Astrocyte (in vitro differentiated cells and primary cell): ENCODE measurements at regions not wholly inside any gene's neighbourhood (a gene's known extent, or its start where the extent isn't known, plus 50 kb on each side); places are given as distances from the start of the nearest gene placed in this dataset.

Source experiments
- DNase-seq: peaks from one replicate; pipeline ENCODE4 v3.0.0-alpha.2; 2010; ENCODE audit warnings: low read depth
- FAIRE-seq: peaks from 2 replicates; lab custom pipeline; 2011; peaks lifted over from hg19 to GRCh38; lab: Jason Lieb, UNC
- H2AFZ ChIP-seq: 2 replicates; pipeline ENCODE4 v1.6.0; 2012; ENCODE audit warnings: low read depth, low read length, inconsistent platforms
- H3K27ac ChIP-seq: 2 replicates; pipeline ENCODE4 v1.5.1; 2011; ENCODE audit warnings: low read depth, low read length, inconsistent platforms
- H3K27me3 ChIP-seq: 2 replicates; pipeline ENCODE4 v1.6.0; 2011; ENCODE audit warnings: low read length, inconsistent platforms; ENCODE audit not compliant: insufficient read depth
- H3K36me3 ChIP-seq: 2 replicates; pipeline ENCODE4 v1.5.1; 2011; ENCODE audit warnings: low read length, inconsistent platforms; ENCODE audit not compliant: insufficient read depth
- H3K4me1 ChIP-seq: 2 replicates; pipeline ENCODE4 v1.5.1; 2011; ENCODE audit warnings: low read length, inconsistent platforms; ENCODE audit not compliant: insufficient read depth
- H3K4me2 ChIP-seq: 2 replicates; pipeline ENCODE4 v1.6.0; 2012; ENCODE audit warnings: low read length, inconsistent platforms
- H3K4me3 ChIP-seq: 2 replicates; pipeline ENCODE4 v1.5.1; 2011; ENCODE audit warnings: low read depth, mild to moderate bottlenecking, low read length, inconsistent platforms; ENCODE audit not compliant: insufficient read depth
- H3K79me2 ChIP-seq: 2 replicates; pipeline ENCODE4 v1.6.0; 2012; ENCODE audit warnings: mild to moderate bottlenecking, low read length, inconsistent platforms; ENCODE audit not compliant: insufficient read depth
- H3K9ac ChIP-seq: 2 replicates; pipeline ENCODE4 v1.6.0; 2012; ENCODE audit warnings: mild to moderate bottlenecking, low read length, inconsistent platforms
- H3K9me3 ChIP-seq: 2 replicates; pipeline ENCODE4 v1.5.1; 2012; ENCODE audit warnings: low read depth, mild to moderate bottlenecking, low read length, inconsistent platforms; ENCODE audit not compliant: insufficient read depth
- H4K20me1 ChIP-seq: 2 replicates; pipeline ENCODE4 v1.6.0; 2012; ENCODE audit warnings: low read length, inconsistent platforms; ENCODE audit not compliant: insufficient read depth
- H3K27ac Mint-ChIP-seq: one replicate; pipeline ENCODE4 v1.8.0; 2021; ENCODE audit warnings: mild to moderate bottlenecking, mixed read lengths; ENCODE audit not compliant: unreplicated experiment
- H3K27me3 Mint-ChIP-seq: one replicate; pipeline ENCODE4 v1.8.0; 2021; ENCODE audit warnings: low read depth, mixed read lengths; ENCODE audit not compliant: unreplicated experiment
- H3K36me3 Mint-ChIP-seq: one replicate; pipeline ENCODE4 v1.8.0; 2021; ENCODE audit warnings: low read depth, mixed read lengths; ENCODE audit not compliant: unreplicated experiment
- H3K4me1 Mint-ChIP-seq: one replicate; pipeline ENCODE4 v1.8.0; 2021; ENCODE audit warnings: low read depth, mixed read lengths; ENCODE audit not compliant: unreplicated experiment
- H3K4me3 Mint-ChIP-seq: one replicate; pipeline ENCODE4 v1.8.0; 2021; ENCODE audit warnings: mild to moderate bottlenecking, moderate library complexity, mixed read lengths; ENCODE audit not compliant: unreplicated experiment
- H3K9me3 Mint-ChIP-seq: one replicate; pipeline ENCODE4 v1.8.0; 2021; ENCODE audit warnings: mild to moderate bottlenecking, mixed read lengths; ENCODE audit not compliant: unreplicated experiment
- CTCF ChIP-seq: IDR thresholded peaks from 2 replicates; pipeline ENCODE4 v1.5.1; 2011; ENCODE audit warnings: low read depth, mild to moderate bottlenecking, inconsistent platforms, low read length, moderate library complexity; ENCODE audit not compliant: insufficient read depth
- EZH2 ChIP-seq: IDR thresholded peaks from 2 replicates; pipeline ENCODE4 v1.6.1; 2012; ENCODE audit warnings: mild to moderate bottlenecking, low read length, inconsistent platforms; ENCODE audit not compliant: insufficient read depth

- Mint-ChIP-seq H3K4me1 (peaks cover 2% of the 10 kb centered on the region), H3K9me3 (no peaks in the 10 kb centered on the region), H3K27ac (no peak overlapping the region), H3K4me3 (no peak overlapping the region), H3K36me3 (no peaks in the 10 kb centered on the region), H3K27me3 (peaks cover 5% of the 10 kb centered on the region)
- Histone ChIP-seq H3K4me2 (no peak overlapping the region), H3K79me2 (no peaks in the 10 kb centered on the region), H3K4me1 (no peaks in the 10 kb centered on the region), H3K36me3 (no peaks in the 10 kb centered on the region), H4K20me1 (no peaks in the 10 kb centered on the region), H3K27ac (no peak overlapping the region), H3K27me3 (no peaks in the 10 kb centered on the region), H2AFZ (no peak overlapping the region), H3K9me3 (no peaks in the 10 kb centered on the region), H3K4me3 (no peak overlapping the region), H3K9ac (no peak overlapping the region)
- TF ChIP-seq EZH2, result no peak
- no peak for TF ChIP-seq CTCF
- no peak for DNase-seq
- no peak for FAIRE-seq
Observed at GRCh38 chr2:7988440-7988839, 693.4 kb upstream of the ID2 start.

GRCh38 chr2:7989823-7990222 lies 692.0 kb upstream of the ID2 start:
- FAIRE-seq (no peak), DNase-seq (no peak)
- TF ChIP-seq EZH2 (no peak), CTCF (no peak)
- peaks cover 6% of the 10 kb centered on the region for H3K27me3 Mint-ChIP-seq
- no peak overlapping the region for H3K27ac Mint-ChIP-seq
- Histone ChIP-seq H3K4me2 (no peak overlapping the region), H3K4me1 (no peaks in the 10 kb centered on the region), H2AFZ (no peak overlapping the region), H4K20me1 (no peaks in the 10 kb centered on the region), H3K79me2 (no peaks in the 10 kb centered on the region), H3K36me3 (no peaks in the 10 kb centered on the region), H3K9ac (no peak overlapping the region), H3K27ac (no peak overlapping the region), H3K9me3 (no peaks in the 10 kb centered on the region), H3K27me3 (no peaks in the 10 kb centered on the region), H3K4me3 (no peak overlapping the region)
- no peak overlapping the region for H3K4me3 Mint-ChIP-seq
- no peaks in the 10 kb centered on the region for H3K36me3 Mint-ChIP-seq
- H3K9me3 Mint-ChIP-seq, result no peaks in the 10 kb centered on the region
- peaks cover 2% of the 10 kb centered on the region for H3K4me1 Mint-ChIP-seq

GRCh38 chr2:7992612-7993602 lies 688.9 kb upstream of the ID2 start:
- FAIRE-seq, result no peak
- DNase-seq, result no peak
- Histone ChIP-seq H3K27me3 (no peaks in the 10 kb centered on the region), H3K27ac (no peak overlapping the region), H3K79me2 (no peaks in the 10 kb centered on the region), H3K4me3 (no peak overlapping the region), H4K20me1 (no peaks in the 10 kb centered on the region), H2AFZ (no peak overlapping the region), H3K9me3 (no peaks in the 10 kb centered on the region), H3K4me1 (no peaks in the 10 kb centered on the region), H3K9ac (no peak overlapping the region), H3K4me2 (no peak overlapping the region), H3K36me3 (no peaks in the 10 kb centered on the region)
- no peak for TF ChIP-seq CTCF
- H3K4me3 Mint-ChIP-seq, result no peak overlapping the region
- peaks cover 8% of the 10 kb centered on the region for H3K27me3 Mint-ChIP-seq
- H3K36me3 Mint-ChIP-seq, result no peaks in the 10 kb centered on the region
- peaks cover 2% of the 10 kb centered on the region for H3K4me1 Mint-ChIP-seq
- H3K27ac Mint-ChIP-seq, result no peak overlapping the region
- H3K9me3 Mint-ChIP-seq, result no peaks in the 10 kb centered on the region
